Thyroid gland (tissue), 4 donors: ENCODE measurements at regions not wholly inside any gene's neighbourhood (a gene's known extent, or its start where the extent isn't known, plus 50 kb on each side); places are given as distances from the start of the nearest gene placed in this dataset.

Source experiments
- DNase-seq, 2 donors: peaks; one replicate each; pipeline ENCODE4 v3.0.0-alpha.2; 2019
- H3K27ac ChIP-seq, 3 donors: fragments of 200-600 bp; sonication (generic); 1 replicate in 2 of 3; 2 replicates in 1 of 3; pipeline ENCODE4 v1.5.1; 2016 to 2019; ENCODE audit warnings: mild to moderate bottlenecking in 1 of 3, moderate library complexity in 1 of 3
- H3K27me3 ChIP-seq: fragments of 200-600 bp; sonication (generic); one replicate; pipeline ENCODE4 v1.5.1; 2019
- H3K36me3 ChIP-seq, 2 donors: fragments of 200-600 bp; sonication (generic); one replicate each; pipeline ENCODE4 v1.5.1; 2016 to 2019
- H3K4me1 ChIP-seq, 2 donors: fragments of 200-600 bp; sonication (generic); one replicate each; pipeline ENCODE4 v1.5.1; 2017 to 2019
- H3K4me3 ChIP-seq, 3 donors: fragments of 200-600 bp; sonication (generic); replicated peaks in 1 of 3; 1 replicate in 2 of 3; 2 replicates in 1 of 3; pipeline ENCODE4 v1.5.1; 2016; ENCODE audit warnings: mild to moderate bottlenecking in 1 of 3
- H3K9me3 ChIP-seq: fragments of 200-600 bp; sonication (generic); one replicate; pipeline ENCODE4 v1.5.1; 2017
- CTCF ChIP-seq, 6 experiments: fragments of 200-600 bp in 3 of 6; fragments of 450-650 bp in 3 of 6; sonication (generic) in 3 of 6; IDR thresholded peaks; one replicate each; pipeline ENCODE4 v1.5.1; 2016 to 2019; ENCODE audit warnings: antibody characterized with exemption in 6 of 6, mild to moderate bottlenecking in 2 of 6, inconsistent platforms in 1 of 6, moderate library complexity in 1 of 6
- POLR2A ChIP-seq, 2 donors: fragments of 450-650 bp; IDR thresholded peaks; one replicate each; pipeline ENCODE4 v1.6.1; 2017; ENCODE audit warnings: antibody characterized with exemption in 2 of 2, mild to moderate bottlenecking in 2 of 2, moderate library complexity in 1 of 2
- WGBS, 2 donors: methylation state at CpG; one replicate each; pipeline ENCODE4 v1.1.5; 2017; 5-methylcytosine and 5-hydroxymethylcytosine counted together
- intact Hi-C: fragments of 100-400 bp; cut with DNase I; formaldehyde crosslinking; loops from one replicate; pipeline ENCODE4 v1.15.1; 2023

- intact Hi-C loops, result no loop called here
- TF ChIP-seq POLR2A (IDR thresholded peaks at IDR 0.05), result no peak
- no peak for TF ChIP-seq CTCF (IDR thresholded peaks at IDR 0.05)
- no peaks in the 10 kb centered on the region for H3K27me3 ChIP-seq
These were observed 101.2 kb upstream of the RGMA start for GRCh38 chr15:93190238-93190637.

GRCh38 chr15:93189561-93189960, 100.5 kb upstream of the RGMA start:
- no peak for TF ChIP-seq POLR2A (IDR thresholded peaks at IDR 0.05)
- no peak for TF ChIP-seq CTCF (IDR thresholded peaks at IDR 0.05)
- H3K9me3 ChIP-seq, result no peaks in the 10 kb centered on the region
- H3K36me3 ChIP-seq, result no peaks in the 10 kb centered on the region
- no peak overlapping the region for H3K27ac ChIP-seq
- H3K4me1 ChIP-seq, result no peaks in the 10 kb centered on the region
- intact Hi-C loops, result no loop called here
- H3K27me3 ChIP-seq, result no peaks in the 10 kb centered on the region
- H3K4me3 ChIP-seq, result no peak overlapping the region
- WGBS, 2 donors, result 43 to 46% methylated on average over 9 of the region's 9 CpGs
- no peak for DNase-seq

More at GRCh38 chr15:93190238-93190637, 101.2 kb upstream of the RGMA start:
- 82 to 85% methylated on average over 8 of the region's 8 CpGs for WGBS, 2 donors
- H3K36me3 ChIP-seq, result no peaks in the 10 kb centered on the region
- no peak for DNase-seq
- no peak overlapping the region for H3K27ac ChIP-seq
- H3K9me3 ChIP-seq, result no peaks in the 10 kb centered on the region
- no peak overlapping the region for H3K4me3 ChIP-seq
- no peaks in the 10 kb centered on the region for H3K4me1 ChIP-seq

GRCh38 chr15:93188236-93188635, 99.2 kb upstream of the RGMA start:
- Histone ChIP-seq H3K9me3 (no peaks in the 10 kb centered on the region), H3K36me3 (no peaks in the 10 kb centered on the region), H3K4me3 (no peak overlapping the region), H3K4me1 (no peaks in the 10 kb centered on the region), H3K27me3 (no peaks in the 10 kb centered on the region), H3K27ac (no peak overlapping the region)
- TF ChIP-seq POLR2A (IDR thresholded peaks at IDR 0.05), result no peak
- TF ChIP-seq CTCF (IDR thresholded peaks at IDR 0.05), result no peak
- whole genome bisulfite sequencing, 2 donors, result 60 to 67% methylated on average over 3 of the region's 3 CpGs
- DNase-seq, result no peak
- intact Hi-C loops, result no loop called here

- Histone ChIP-seq H3K9me3 (no peaks in the 10 kb centered on the region), H3K4me1 (no peaks in the 10 kb centered on the region), H3K4me3 (no peak overlapping the region), H3K27me3 (no peaks in the 10 kb centered on the region), H3K36me3 (no peaks in the 10 kb centered on the region), H3K27ac (no peak overlapping the region)
- TF ChIP-seq CTCF (IDR thresholded peaks at IDR 0.05) (no peak), POLR2A (IDR thresholded peaks at IDR 0.05) (no peak)
- DNase-seq, result no peak
- WGBS, 2 donors, result 78 to 81% methylated on average over 3 of the region's 3 CpGs
- intact Hi-C loops, result no loop called here
These were observed 96.8 kb upstream of the RGMA start for GRCh38 chr15:93185796-93186195.

- TF ChIP-seq CTCF (IDR thresholded peaks at IDR 0.05), result no peak
- 73 to 79% methylated on average over 6 to 8 of the region's 8 CpGs for WGBS, 2 donors
- H3K36me3 ChIP-seq, result no peaks in the 10 kb centered on the region
- intact Hi-C loops, result no loop called here
- no peaks in the 10 kb centered on the region for H3K9me3 ChIP-seq
- peaks cover 0 to 5% of the 10 kb centered on the region in 2 donors for H3K4me1 ChIP-seq
- no peak overlapping the region for H3K4me3 ChIP-seq
- no peaks in the 10 kb centered on the region for H3K27me3 ChIP-seq
- no peak for DNase-seq
- no peak overlapping the region for H3K27ac ChIP-seq
These were observed 93.7 kb upstream of the RGMA start for GRCh38 chr15:93182703-93183205.
